ENCODE measurements at regions not wholly inside any gene's neighbourhood (a gene's known extent, or its start where the extent isn't known, plus 50 kb on each side); places are given as distances from the start of the nearest gene placed in this dataset.

DNA sequence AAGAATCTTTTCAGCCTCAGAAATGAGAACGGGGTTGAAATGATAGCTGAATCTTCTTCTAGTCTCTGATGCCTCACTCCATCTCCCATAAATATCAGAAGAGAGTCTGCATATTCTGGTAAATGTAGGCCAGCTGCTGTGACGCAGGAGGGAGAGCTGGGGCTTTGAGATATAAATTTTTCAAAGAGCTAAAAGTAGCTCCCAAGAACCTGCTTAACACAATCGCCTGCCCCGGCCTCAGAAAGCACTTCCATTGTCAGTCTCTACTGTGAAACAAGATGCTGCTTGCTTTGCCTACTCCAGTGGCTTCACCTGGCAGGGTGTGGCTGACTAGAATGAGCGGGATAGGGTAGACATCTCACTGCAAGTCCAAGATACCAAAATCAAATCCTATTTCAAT lies 105.0 kb upstream of the CCDC150 start:
- Histone ChIP-seq H3K4me1 (ENCODE audit: control insufficient read depth, insufficient read depth, low read length) (no peaks in the 10 kb centered on the region), H3K36me3 (ENCODE audit: control insufficient read depth, insufficient read depth, low read length) (no peaks in the 10 kb centered on the region), H3K27ac (ENCODE audit: insufficient read depth, low read depth, low read length, poor library complexity, severe bottlenecking) (no peak overlapping the region), H3K27me3 (ENCODE audit: control insufficient read depth, insufficient read depth, low read length, poor library complexity, severe bottlenecking) (no peaks in the 10 kb centered on the region), H3K9me3 (ENCODE audit: control insufficient read depth, low read length) (no peaks in the 10 kb centered on the region), H3K4me3 (ENCODE audit: insufficient read depth, low read depth, low read length) (no peak overlapping the region)
- WGBS, 2 experiments, result 82 to 90% methylated on average over 4 to 5 of the region's 5 CpGs

DNA sequence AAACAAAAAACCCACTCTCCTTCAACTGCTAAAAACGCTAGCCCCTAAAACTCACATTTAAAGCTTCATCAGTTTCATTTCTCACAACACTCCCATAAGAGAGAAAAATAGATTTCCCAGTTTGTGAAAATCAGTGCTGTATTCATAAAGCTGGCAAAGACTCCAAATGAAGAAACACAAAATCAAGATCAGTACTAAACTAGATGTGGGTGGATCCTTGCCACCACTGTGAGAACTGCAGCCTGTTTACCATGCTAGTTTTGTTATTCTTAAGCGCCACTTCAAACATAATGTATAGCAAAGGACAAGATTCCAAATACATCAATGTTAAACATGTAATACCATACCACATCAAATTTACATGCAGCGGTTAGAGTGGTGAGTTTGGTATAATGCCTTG lies 104.5 kb upstream of the CCDC150 start:
- Histone ChIP-seq H3K27ac (ENCODE audit: insufficient read depth, low read depth, low read length, poor library complexity, severe bottlenecking) (no peak overlapping the region), H3K4me3 (ENCODE audit: insufficient read depth, low read depth, low read length) (no peak overlapping the region), H3K27me3 (ENCODE audit: control insufficient read depth, insufficient read depth, low read length, poor library complexity, severe bottlenecking) (no peaks in the 10 kb centered on the region), H3K9me3 (ENCODE audit: control insufficient read depth, low read length) (no peaks in the 10 kb centered on the region), H3K36me3 (ENCODE audit: control insufficient read depth, insufficient read depth, low read length) (no peaks in the 10 kb centered on the region), H3K4me1 (ENCODE audit: control insufficient read depth, insufficient read depth, low read length) (no peaks in the 10 kb centered on the region)
- 83 to 89% methylated on average over 2 of the region's 3 CpGs for WGBS, 2 experiments

DNA sequence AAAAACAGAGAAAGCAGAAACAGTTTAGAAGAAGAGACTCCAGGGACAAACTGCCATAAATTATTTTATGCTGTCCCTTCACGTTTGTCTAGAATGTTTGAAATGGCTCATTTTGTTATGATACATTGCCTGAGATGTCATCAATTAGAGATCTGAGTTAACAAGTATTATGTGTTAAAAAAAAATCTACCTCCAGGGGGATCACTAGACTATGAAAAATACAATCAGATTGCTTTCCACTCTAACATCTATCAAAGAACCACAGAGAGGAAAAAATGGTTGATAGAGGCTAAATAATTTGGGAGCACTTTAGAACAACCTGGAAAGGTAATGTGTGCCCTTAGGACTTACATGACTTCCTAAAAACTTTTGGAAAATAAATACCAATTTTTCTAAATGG lies 103.8 kb upstream of the CCDC150 start:
- WGBS, 2 experiments, result 80 to 89% methylated on average over 1 of the region's 1 CpG
- H3K27ac ChIP-seq (ENCODE audit: insufficient read depth, low read depth, low read length, poor library complexity, severe bottlenecking), result no peak overlapping the region
- no peaks in the 10 kb centered on the region for H3K36me3 ChIP-seq (ENCODE audit: control insufficient read depth, insufficient read depth, low read length)
- no peaks in the 10 kb centered on the region for H3K4me1 ChIP-seq (ENCODE audit: control insufficient read depth, insufficient read depth, low read length)
- H3K9me3 ChIP-seq (ENCODE audit: control insufficient read depth, low read length), result no peaks in the 10 kb centered on the region
- no peaks in the 10 kb centered on the region for H3K27me3 ChIP-seq (ENCODE audit: control insufficient read depth, insufficient read depth, low read length, poor library complexity, severe bottlenecking)
- no peak overlapping the region for H3K4me3 ChIP-seq (ENCODE audit: insufficient read depth, low read depth, low read length)

DNA sequence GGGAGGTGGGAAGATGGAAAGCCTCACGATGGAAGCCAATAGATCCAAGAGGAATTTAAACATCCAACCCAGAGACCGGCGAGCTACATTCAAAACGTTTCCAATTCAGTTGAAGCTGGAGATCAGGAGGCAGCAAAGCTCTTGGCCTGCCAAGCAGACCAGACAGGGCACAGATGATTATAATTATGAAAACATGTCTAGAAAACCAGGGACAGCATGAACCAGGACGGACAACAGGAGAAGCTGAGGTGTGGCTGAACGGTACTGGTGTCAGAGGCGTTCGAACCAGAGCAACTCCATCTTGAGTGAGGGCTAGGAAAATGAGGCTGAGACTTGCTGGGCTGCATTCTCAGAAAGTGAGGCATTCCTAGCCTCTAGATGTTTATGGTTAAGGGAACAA lies 102.2 kb upstream of the CCDC150 start:
- Histone ChIP-seq H3K4me1 (ENCODE audit: control insufficient read depth, insufficient read depth, low read length) (no peaks in the 10 kb centered on the region), H3K4me3 (ENCODE audit: insufficient read depth, low read depth, low read length) (no peak overlapping the region), H3K9me3 (ENCODE audit: control insufficient read depth, low read length) (no peaks in the 10 kb centered on the region), H3K27me3 (ENCODE audit: control insufficient read depth, insufficient read depth, low read length, poor library complexity, severe bottlenecking) (no peaks in the 10 kb centered on the region), H3K27ac (ENCODE audit: insufficient read depth, low read depth, low read length, poor library complexity, severe bottlenecking) (no peak overlapping the region), H3K36me3 (ENCODE audit: control insufficient read depth, insufficient read depth, low read length) (no peaks in the 10 kb centered on the region)
- 93 to 96% methylated on average over 8 of the region's 8 CpGs for WGBS, 2 experiments

DNA sequence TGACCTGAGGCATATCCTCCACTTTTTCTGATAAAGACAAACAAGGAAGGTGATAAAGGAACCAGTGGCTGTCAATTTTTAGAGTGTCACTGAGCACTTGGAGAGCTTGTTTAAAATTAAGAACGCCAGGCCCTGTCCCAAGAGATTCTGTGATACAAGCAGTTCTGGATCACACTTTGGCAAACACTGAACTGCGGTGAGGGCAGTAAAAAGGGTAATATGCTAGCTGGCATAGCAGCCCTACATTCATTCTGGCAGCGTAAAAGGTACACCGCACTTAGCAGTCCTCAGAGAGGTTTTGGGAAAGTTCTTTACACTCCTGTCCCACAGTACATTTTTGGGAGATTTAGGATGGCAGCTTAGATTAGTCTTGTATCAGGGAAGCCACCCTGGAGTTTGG lies 101.3 kb upstream of the CCDC150 start:
- no peak overlapping the region for H3K27ac ChIP-seq (ENCODE audit: insufficient read depth, low read depth, low read length, poor library complexity, severe bottlenecking)
- H3K27me3 ChIP-seq (ENCODE audit: control insufficient read depth, insufficient read depth, low read length, poor library complexity, severe bottlenecking), result no peaks in the 10 kb centered on the region
- no peaks in the 10 kb centered on the region for H3K4me1 ChIP-seq (ENCODE audit: control insufficient read depth, insufficient read depth, low read length)
- H3K36me3 ChIP-seq (ENCODE audit: control insufficient read depth, insufficient read depth, low read length), result no peaks in the 10 kb centered on the region
- no peak overlapping the region for H3K4me3 ChIP-seq (ENCODE audit: insufficient read depth, low read depth, low read length)
- 94 to 96% methylated on average over 4 of the region's 4 CpGs for WGBS, 2 experiments
- no peaks in the 10 kb centered on the region for H3K9me3 ChIP-seq (ENCODE audit: control insufficient read depth, low read length)

DNA sequence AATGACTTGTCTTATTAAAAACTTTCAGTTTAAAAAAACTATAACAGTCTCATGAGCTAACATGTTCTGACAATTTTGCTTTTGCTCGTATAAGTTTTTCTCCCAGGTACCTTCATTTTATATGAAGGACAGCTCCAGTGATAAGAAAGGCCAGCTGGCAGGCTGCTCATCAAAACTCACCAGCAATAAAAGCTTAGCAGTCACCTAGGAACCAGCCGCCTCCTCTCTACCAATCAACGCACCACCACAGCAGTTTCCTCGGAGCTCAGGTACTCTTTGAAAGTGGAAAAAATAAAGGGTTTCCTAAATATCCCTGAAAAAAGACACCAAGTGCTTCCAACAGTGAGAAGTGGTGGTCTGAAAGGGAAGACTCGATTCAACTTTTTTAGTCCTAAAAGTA lies 100.9 kb upstream of the CCDC150 start:
- H3K9me3 ChIP-seq (ENCODE audit: control insufficient read depth, low read length), result no peaks in the 10 kb centered on the region
- H3K27ac ChIP-seq (ENCODE audit: insufficient read depth, low read depth, low read length, poor library complexity, severe bottlenecking), result no peak overlapping the region
- H3K4me1 ChIP-seq (ENCODE audit: control insufficient read depth, insufficient read depth, low read length), result no peaks in the 10 kb centered on the region
- H3K27me3 ChIP-seq (ENCODE audit: control insufficient read depth, insufficient read depth, low read length, poor library complexity, severe bottlenecking), result no peaks in the 10 kb centered on the region
- no peaks in the 10 kb centered on the region for H3K36me3 ChIP-seq (ENCODE audit: control insufficient read depth, insufficient read depth, low read length)
- 91 to 94% methylated on average over 5 of the region's 5 CpGs for WGBS, 2 experiments
- no peak overlapping the region for H3K4me3 ChIP-seq (ENCODE audit: insufficient read depth, low read depth, low read length)

DNA sequence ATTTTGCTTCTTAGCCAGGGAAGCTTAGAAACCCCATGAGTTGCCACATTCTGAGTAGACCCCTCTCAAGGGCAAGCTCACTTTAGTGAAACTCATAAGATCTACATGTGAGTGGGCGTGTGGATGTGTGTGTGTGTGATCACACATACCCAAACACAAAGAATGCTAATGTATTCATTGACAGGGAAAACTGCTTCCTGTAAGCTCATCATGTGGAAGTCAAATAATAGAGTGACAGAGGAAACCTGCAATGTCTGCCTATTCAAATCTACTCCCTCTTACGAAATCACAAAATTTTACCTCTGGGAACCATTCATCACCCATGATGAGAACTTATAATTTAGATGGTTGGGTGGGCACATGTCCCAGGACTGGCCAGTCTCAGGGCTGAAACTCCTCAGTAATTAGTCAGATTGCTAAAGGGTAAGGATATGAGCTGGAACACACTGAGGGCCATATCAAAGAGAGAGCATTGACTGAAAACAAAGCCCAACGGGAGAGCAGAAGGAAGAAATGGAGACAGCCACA lies 94.5 kb upstream of the CCDC150 start:
- WGBS, 2 experiments, result 91 to 100% methylated on average over 1 to 3 of the region's 3 CpGs
- H3K4me3 ChIP-seq (ENCODE audit: insufficient read depth, low read depth, low read length), result no peak overlapping the region
- no peaks in the 10 kb centered on the region for H3K4me1 ChIP-seq (ENCODE audit: control insufficient read depth, insufficient read depth, low read length)
- H3K27me3 ChIP-seq (ENCODE audit: control insufficient read depth, insufficient read depth, low read length, poor library complexity, severe bottlenecking), result no peaks in the 10 kb centered on the region
- H3K9me3 ChIP-seq (ENCODE audit: control insufficient read depth, low read length), result no peaks in the 10 kb centered on the region
- no peaks in the 10 kb centered on the region for H3K36me3 ChIP-seq (ENCODE audit: control insufficient read depth, insufficient read depth, low read length)
- H3K27ac ChIP-seq (ENCODE audit: insufficient read depth, low read depth, low read length, poor library complexity, severe bottlenecking), result no peak overlapping the region

DNA sequence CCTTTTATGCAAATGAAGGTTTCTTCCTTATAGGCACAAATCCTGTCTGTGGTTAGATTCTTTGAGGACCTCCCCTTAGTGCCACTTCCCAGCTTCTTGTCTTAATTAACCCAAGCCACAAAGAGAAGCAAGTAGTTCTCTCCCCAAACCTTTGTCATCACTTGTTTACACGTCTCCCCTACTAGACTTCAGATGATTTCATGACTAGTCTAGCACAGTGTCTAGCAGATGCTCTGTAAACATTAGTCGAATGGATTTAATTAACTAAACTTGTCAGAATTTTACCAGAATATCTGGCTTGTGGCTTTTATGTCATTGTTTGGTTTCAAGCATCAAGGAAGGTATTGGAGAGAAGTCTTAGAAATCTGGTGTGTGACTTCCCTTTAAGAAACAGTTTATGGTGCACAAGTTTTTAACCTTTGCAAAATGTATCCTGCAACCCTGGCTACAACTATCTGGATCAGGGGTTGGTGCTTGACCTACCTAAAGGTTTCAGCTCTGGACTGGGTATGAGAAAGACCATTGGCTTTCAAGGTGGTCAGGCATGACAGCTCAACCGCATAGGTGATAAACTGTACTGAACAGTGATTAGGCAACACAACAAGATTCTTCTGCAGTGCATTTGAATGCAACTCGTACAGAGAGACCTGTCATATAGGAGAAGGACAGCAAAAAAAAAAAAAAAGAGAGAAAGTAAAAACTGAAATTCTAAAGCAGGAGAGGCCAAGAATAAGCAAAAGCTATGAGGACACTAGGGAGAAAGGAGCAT lies 93.2 kb upstream of the CCDC150 start:
- Histone ChIP-seq H3K27me3 (ENCODE audit: control insufficient read depth, insufficient read depth, low read length, poor library complexity, severe bottlenecking) (no peaks in the 10 kb centered on the region), H3K27ac (ENCODE audit: insufficient read depth, low read depth, low read length, poor library complexity, severe bottlenecking) (no peak overlapping the region), H3K9me3 (ENCODE audit: control insufficient read depth, low read length) (no peaks in the 10 kb centered on the region), H3K4me3 (ENCODE audit: insufficient read depth, low read depth, low read length) (no peak overlapping the region), H3K36me3 (ENCODE audit: control insufficient read depth, insufficient read depth, low read length) (no peaks in the 10 kb centered on the region), H3K4me1 (ENCODE audit: control insufficient read depth, insufficient read depth, low read length) (peaks cover 4% of the 10 kb centered on the region)
- 91 to 92% methylated on average over 4 of the region's 4 CpGs for WGBS, 2 experiments

DNA sequence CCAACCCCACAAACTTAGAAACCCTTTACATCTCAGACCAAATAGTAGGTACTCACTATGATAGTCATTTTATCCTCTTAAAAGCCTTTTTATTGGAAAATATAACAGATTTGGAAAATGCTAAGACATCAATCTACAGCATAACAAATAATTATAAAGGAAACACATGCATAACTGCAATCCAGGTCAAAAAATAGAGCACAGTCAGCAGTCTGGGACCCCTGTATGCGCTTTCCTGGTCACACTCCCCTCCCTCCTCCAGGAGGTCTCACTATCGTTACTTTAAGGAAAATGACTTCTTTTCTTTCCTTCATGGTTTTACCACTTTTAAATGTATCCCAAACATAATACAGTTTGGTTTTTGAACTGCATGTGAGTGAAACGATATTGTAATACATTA lies 90.5 kb upstream of the CCDC150 start:
- 90 to 97% methylated on average over 2 to 3 of the region's 3 CpGs for whole genome bisulfite sequencing, 2 experiments
- Histone ChIP-seq H3K4me3 (ENCODE audit: insufficient read depth, low read depth, low read length) (no peak overlapping the region), H3K27me3 (ENCODE audit: control insufficient read depth, insufficient read depth, low read length, poor library complexity, severe bottlenecking) (no peaks in the 10 kb centered on the region), H3K36me3 (ENCODE audit: control insufficient read depth, insufficient read depth, low read length) (no peaks in the 10 kb centered on the region), H3K4me1 (ENCODE audit: control insufficient read depth, insufficient read depth, low read length) (peaks cover 4% of the 10 kb centered on the region), H3K27ac (ENCODE audit: insufficient read depth, low read depth, low read length, poor library complexity, severe bottlenecking) (no peak overlapping the region), H3K9me3 (ENCODE audit: control insufficient read depth, low read length) (no peaks in the 10 kb centered on the region)

DNA sequence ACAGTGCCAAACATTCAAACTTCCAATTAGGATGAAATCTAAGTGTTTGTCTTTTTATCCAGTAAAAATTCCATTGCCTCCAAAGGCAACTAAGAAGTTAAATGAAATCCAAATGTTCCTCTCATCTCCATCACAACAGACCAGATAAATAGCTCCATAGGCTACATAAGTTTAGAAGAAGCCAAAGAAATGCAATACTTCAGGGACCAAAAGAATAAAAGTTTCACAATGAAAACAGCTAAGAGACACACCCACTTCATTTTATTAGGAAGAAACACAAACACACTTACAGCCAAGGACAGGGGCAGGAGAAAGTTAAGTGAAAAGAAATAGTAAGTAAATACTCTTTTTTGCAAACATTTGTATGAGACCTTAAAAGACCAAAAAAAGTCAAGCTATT lies 88.5 kb upstream of the CCDC150 start:
- Histone ChIP-seq H3K4me3 (ENCODE audit: insufficient read depth, low read depth, low read length) (no peak overlapping the region), H3K27me3 (ENCODE audit: control insufficient read depth, insufficient read depth, low read length, poor library complexity, severe bottlenecking) (no peaks in the 10 kb centered on the region), H3K9me3 (ENCODE audit: control insufficient read depth, low read length) (no peaks in the 10 kb centered on the region)

More for the DNA sequence above, 88.5 kb upstream of the CCDC150 start:
- Histone ChIP-seq H3K36me3 (ENCODE audit: control insufficient read depth, insufficient read depth, low read length) (no peaks in the 10 kb centered on the region), H3K4me1 (ENCODE audit: control insufficient read depth, insufficient read depth, low read length) (peaks cover 4% of the 10 kb centered on the region), H3K27ac (ENCODE audit: insufficient read depth, low read depth, low read length, poor library complexity, severe bottlenecking) (no peak overlapping the region)

Data from ectodermal cell (in vitro differentiated cells).